Peyer's patch (tissue), 4 donors: ENCODE measurements at regions not wholly inside any gene's neighbourhood (a gene's known extent, or its start where the extent isn't known, plus 50 kb on each side); places are given as distances from the start of the nearest gene placed in this dataset.

Experiments
- DNase-seq, 3 donors: peaks; one replicate each; pipeline ENCODE4 v3.0.0-alpha.2; 2017 to 2019
- H3K27ac ChIP-seq, 4 donors: fragments of 200-600 bp; sonication (generic); one replicate each; pipeline ENCODE4 v1.5.1; 2016 to 2019
- H3K27me3 ChIP-seq, 2 donors: fragments of 200-600 bp; sonication (generic); one replicate each; pipeline ENCODE4 v1.5.1; 2019
- H3K36me3 ChIP-seq, 3 donors: fragments of 200-600 bp; sonication (generic); one replicate each; pipeline ENCODE4 v1.5.1; 2016 to 2019
- H3K4me1 ChIP-seq, 4 donors: fragments of 200-600 bp; sonication (generic); one replicate each; pipeline ENCODE4 v1.5.1; 2016 to 2019
- H3K4me3 ChIP-seq, 4 donors: fragments of 200-600 bp; sonication (generic); 1 replicate in 3 of 4; 2 replicates in 1 of 4; pipeline ENCODE4 v1.5.1; 2016 to 2019; ENCODE audit warnings: mild to moderate bottlenecking in 1 of 4
- H3K9me3 ChIP-seq, 4 donors: fragments of 200-600 bp; sonication (generic); one replicate each; pipeline ENCODE4 v1.5.1; 2016 to 2019; ENCODE audit warnings: mild to moderate bottlenecking in 1 of 4
- POLR2A ChIP-seq, 2 donors: fragments of 450-650 bp; IDR thresholded peaks; one replicate each; pipeline ENCODE4 v1.5.1; 2017; ENCODE audit warnings: antibody characterized with exemption in 2 of 2, mild to moderate bottlenecking in 2 of 2, moderate library complexity in 2 of 2
- TF ChIP-seq, protein P1 (sequence below), 6 experiments: fragments of 450-650 bp in 4 of 6; fragments of 200-600 bp in 2 of 6; sonication (generic) in 1 of 6; IDR thresholded peaks; one replicate each; pipeline ENCODE4 v1.5.1; 2017 to 2019; ENCODE audit warnings: antibody characterized with exemption in 6 of 6, mild to moderate bottlenecking in 3 of 6, moderate library complexity in 1 of 6

DNA sequence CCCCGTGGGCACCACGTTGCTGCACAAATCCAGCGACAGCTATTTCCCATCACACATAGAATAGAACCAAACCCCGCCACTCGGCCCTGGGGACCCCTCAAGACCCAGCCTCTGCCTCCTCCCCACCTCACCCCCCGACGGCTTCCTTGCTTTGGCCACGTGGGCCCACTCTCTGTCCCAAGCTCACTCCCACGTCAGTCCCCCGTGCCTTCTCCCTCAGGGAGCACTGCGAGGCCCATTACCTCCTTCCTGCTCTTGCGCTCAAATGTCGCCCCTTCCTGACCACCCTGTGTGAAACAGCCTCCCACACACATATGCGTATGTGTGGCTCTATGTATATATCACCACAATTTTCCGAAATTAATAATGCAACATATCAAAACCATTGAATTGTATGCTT lies 239.7 kb downstream of the SH3BP4 start:
- H3K4me3 ChIP-seq, result no peak overlapping the region
- H3K27me3 ChIP-seq, result no peaks in the 10 kb centered on the region
- no peaks in the 10 kb centered on the region for H3K36me3 ChIP-seq
- no peak overlapping the region for H3K27ac ChIP-seq
- H3K4me1 ChIP-seq, result no peaks in the 10 kb centered on the region
- no peak for DNase-seq
- TF ChIP-seq POLR2A (IDR thresholded peaks at IDR 0.05), result no peak
- TF ChIP-seq, protein P1, sequence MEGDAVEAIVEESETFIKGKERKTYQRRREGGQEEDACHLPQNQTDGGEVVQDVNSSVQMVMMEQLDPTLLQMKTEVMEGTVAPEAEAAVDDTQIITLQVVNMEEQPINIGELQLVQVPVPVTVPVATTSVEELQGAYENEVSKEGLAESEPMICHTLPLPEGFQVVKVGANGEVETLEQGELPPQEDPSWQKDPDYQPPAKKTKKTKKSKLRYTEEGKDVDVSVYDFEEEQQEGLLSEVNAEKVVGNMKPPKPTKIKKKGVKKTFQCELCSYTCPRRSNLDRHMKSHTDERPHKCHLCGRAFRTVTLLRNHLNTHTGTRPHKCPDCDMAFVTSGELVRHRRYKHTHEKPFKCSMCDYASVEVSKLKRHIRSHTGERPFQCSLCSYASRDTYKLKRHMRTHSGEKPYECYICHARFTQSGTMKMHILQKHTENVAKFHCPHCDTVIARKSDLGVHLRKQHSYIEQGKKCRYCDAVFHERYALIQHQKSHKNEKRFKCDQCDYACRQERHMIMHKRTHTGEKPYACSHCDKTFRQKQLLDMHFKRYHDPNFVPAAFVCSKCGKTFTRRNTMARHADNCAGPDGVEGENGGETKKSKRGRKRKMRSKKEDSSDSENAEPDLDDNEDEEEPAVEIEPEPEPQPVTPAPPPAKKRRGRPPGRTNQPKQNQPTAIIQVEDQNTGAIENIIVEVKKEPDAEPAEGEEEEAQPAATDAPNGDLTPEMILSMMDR (IDR thresholded peaks at IDR 0.05), result no peak
- no peaks in the 10 kb centered on the region for H3K9me3 ChIP-seq

DNA sequence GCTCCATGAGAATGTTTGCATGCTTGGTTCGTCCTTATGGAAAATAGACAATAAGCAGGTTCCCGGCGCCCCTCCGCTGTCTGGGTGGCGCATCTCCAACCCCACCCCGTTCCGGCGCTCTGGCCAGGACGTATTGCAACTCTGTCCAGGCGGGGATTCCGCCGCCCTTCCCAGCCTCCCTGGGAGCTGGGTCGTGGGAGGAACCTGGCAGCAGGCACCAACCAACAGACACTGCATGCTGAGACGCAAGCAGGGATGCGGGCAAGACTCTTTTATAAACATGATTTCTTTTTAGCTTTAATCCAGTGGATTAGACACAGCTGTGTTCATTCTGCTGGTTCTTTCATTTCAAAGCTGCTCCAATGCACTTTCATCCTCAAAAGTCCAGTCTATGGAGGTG lies 240.2 kb downstream of the SH3BP4 start:
- H3K4me3 ChIP-seq, result no peak overlapping the region
- no peaks in the 10 kb centered on the region for H3K9me3 ChIP-seq
- no peak overlapping the region for H3K27ac ChIP-seq
- H3K27me3 ChIP-seq, result no peaks in the 10 kb centered on the region
- no peak for DNase-seq
- H3K4me1 ChIP-seq, result no peaks in the 10 kb centered on the region
- H3K36me3 ChIP-seq, result no peaks in the 10 kb centered on the region
- no peak for TF ChIP-seq POLR2A (IDR thresholded peaks at IDR 0.05)
- TF ChIP-seq, protein P1 (IDR thresholded peaks at IDR 0.05), result no peak

DNA sequence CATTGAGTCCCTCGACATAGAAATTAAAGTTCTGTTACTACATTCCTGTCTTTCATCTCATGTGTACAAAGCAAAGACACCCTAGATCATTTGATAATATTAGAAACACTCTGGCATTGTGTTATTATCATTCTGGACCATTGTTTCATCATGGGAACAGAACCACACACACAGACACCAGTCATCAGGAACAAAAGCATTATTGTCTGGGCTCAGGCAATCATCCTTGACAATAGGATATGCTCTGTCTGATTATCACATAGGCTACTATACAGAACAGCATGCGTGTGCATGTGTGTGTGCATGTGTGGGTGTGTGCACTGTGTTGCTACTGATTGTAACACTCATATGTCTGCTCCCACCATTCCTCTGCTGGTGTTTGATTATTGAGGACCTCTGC lies 242.5 kb downstream of the SH3BP4 start:
- Histone ChIP-seq H3K36me3 (no peaks in the 10 kb centered on the region), H3K4me1 (no peaks in the 10 kb centered on the region), H3K27ac (no peak overlapping the region), H3K9me3 (no peaks in the 10 kb centered on the region), H3K4me3 (no peak overlapping the region), H3K27me3 (no peaks in the 10 kb centered on the region)
- no peak for TF ChIP-seq POLR2A (IDR thresholded peaks at IDR 0.05)
- TF ChIP-seq, protein P1 (IDR thresholded peaks at IDR 0.05), result no peak
- no peak for DNase-seq

DNA sequence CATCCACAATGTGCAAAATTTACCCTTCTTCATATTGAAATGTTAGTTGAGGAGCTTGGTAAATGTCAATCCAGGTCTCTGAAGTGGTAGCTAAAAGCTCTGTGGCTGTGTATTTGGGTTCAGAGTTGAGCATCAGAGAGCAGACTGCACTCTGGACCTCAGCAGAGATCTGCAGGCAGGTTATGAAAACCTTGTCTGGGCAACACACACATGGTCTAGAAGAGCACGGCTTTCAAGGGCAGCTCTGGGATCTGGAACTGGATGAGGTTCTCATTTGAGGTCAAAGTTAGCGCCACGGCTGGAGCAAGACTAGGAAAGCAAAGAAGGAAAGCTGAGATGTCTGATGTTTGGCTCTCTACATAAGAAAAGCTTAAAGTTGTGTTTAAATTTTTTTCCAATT lies 243.0 kb downstream of the SH3BP4 start:
- Histone ChIP-seq H3K4me3 (no peak overlapping the region), H3K9me3 (no peaks in the 10 kb centered on the region), H3K27me3 (no peaks in the 10 kb centered on the region), H3K4me1 (no peaks in the 10 kb centered on the region), H3K36me3 (no peaks in the 10 kb centered on the region), H3K27ac (no peak overlapping the region)
- TF ChIP-seq, protein P1 (IDR thresholded peaks at IDR 0.05), result no peak
- no peak for TF ChIP-seq POLR2A (IDR thresholded peaks at IDR 0.05)
- no peak for DNase-seq

DNA sequence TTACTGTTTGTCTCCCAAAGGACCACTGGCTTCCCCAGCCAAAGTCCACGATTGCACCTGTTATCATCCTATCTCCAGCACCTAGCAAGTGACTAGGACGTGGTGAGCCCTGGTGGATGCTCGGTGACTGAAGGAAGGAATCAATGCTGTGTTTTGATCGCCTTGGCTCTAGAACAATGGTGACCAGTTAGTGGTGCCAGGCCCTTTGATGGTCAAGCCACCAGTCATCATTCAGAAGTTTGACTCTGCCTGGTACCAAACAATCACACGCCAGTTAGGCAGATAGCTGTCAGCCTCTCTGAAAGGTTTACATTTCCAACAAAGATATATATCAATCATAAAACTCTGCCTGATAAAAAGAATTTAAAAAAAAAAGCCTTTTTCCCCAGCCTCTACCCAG lies 244.1 kb downstream of the SH3BP4 start:
- Histone ChIP-seq H3K9me3 (no peaks in the 10 kb centered on the region), H3K27me3 (no peaks in the 10 kb centered on the region), H3K4me3 (no peak overlapping the region), H3K4me1 (no peaks in the 10 kb centered on the region), H3K27ac (no peak overlapping the region), H3K36me3 (no peaks in the 10 kb centered on the region)
- DNase-seq, result no peak
- TF ChIP-seq POLR2A (IDR thresholded peaks at IDR 0.05), result no peak
- TF ChIP-seq, protein P1 (IDR thresholded peaks at IDR 0.05), result no peak

DNA sequence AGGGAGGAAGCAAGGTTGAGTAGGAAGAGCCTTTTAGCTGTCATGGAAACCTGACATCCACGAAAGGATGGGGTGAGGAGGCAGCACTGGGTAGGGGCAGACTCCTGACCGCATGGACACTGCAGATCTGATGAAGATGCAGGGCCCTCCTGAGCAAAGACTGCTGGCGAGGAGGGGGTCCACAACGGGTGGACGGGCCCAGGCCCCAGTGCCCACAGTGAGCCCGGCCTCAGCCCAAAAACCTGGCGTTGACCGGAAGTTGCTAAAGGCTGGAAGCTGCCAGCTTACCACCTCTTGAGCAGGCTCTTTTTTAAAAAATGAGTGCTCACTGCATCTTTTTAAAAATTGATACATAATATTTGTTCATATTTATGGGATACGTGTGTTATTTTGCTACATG lies 247.3 kb downstream of the SH3BP4 start:
- no peaks in the 10 kb centered on the region for H3K4me1 ChIP-seq
- no peak overlapping the region for H3K27ac ChIP-seq
- no peaks in the 10 kb centered on the region for H3K27me3 ChIP-seq
- no peaks in the 10 kb centered on the region for H3K9me3 ChIP-seq
- H3K4me3 ChIP-seq, result no peak overlapping the region
- DNase-seq, result no peak
- H3K36me3 ChIP-seq, result no peaks in the 10 kb centered on the region
- TF ChIP-seq, protein P1 (IDR thresholded peaks at IDR 0.05), result no peak
- no peak for TF ChIP-seq POLR2A (IDR thresholded peaks at IDR 0.05)
